ENCODE measurements at regions not wholly inside any gene's neighbourhood (a gene's known extent, or its start where the extent isn't known, plus 50 kb on each side); places are given as distances from the start of the nearest gene placed in this dataset.

DNA sequence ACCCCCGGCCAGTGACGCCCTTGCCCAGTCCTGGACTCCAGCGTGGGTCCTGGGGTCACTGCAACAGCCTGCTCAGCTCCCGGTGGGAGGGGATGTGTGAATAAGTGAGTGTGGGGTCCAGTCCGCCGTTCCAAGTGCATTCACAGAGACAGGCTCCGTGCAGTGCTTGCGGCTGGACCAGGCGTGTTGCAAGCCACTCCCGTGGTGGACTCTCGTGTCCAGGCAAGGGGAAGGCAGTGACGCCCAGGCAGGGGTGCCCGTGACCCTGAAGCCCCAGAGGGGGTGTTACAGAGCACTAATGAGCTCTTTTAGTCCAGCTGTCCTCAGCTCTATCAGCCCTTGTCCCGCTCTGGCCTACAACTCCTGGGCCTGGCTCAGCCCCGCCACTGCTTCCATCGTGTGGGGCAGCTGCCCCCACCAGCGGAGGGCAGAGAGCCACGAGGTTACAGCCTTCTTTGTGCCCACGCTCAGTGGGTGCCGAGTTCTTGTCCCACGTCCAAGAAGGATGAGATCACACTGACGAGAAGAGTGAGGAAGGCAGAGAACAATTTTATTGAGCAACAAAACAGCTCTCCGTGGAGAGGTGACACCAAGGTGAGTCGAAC is 1807.5 kb downstream of the LRRC4C start:
- no peaks in the 10 kb centered on the region for H3K4me1 ChIP-seq (ENCODE audit: insufficient read depth, low read length)

DNA sequence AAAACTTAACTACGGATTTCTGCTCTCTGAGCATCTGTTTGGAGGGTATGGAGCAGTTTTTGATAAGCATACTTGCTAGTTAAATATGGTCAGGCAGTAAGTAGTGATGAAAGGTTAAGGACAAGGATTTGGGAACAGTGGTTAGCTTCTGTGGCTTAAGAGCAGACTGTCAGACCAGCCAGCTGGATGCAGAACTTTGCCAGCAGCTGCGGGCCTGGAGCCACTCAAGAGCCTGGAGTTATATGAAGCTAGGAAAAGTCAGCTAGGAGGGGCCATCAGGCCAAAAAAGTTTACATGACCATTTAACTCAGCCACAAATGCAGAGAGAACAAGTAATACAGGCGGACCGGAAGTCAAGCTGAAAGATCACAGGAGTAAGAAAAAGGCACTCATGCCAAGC is 1817.7 kb downstream of the LRRC4C start:
- no peak for TF ChIP-seq EZH2 (IDR thresholded peaks at IDR 0.05; ENCODE audit: insufficient read depth, low read length)
- TF ChIP-seq, protein P1, sequence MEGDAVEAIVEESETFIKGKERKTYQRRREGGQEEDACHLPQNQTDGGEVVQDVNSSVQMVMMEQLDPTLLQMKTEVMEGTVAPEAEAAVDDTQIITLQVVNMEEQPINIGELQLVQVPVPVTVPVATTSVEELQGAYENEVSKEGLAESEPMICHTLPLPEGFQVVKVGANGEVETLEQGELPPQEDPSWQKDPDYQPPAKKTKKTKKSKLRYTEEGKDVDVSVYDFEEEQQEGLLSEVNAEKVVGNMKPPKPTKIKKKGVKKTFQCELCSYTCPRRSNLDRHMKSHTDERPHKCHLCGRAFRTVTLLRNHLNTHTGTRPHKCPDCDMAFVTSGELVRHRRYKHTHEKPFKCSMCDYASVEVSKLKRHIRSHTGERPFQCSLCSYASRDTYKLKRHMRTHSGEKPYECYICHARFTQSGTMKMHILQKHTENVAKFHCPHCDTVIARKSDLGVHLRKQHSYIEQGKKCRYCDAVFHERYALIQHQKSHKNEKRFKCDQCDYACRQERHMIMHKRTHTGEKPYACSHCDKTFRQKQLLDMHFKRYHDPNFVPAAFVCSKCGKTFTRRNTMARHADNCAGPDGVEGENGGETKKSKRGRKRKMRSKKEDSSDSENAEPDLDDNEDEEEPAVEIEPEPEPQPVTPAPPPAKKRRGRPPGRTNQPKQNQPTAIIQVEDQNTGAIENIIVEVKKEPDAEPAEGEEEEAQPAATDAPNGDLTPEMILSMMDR (IDR thresholded peaks at IDR 0.05; ENCODE audit: insufficient read depth, low read depth, low read length) = no peak
- FAIRE-seq = no peak
- no peaks in the 10 kb centered on the region for H4K20me1 ChIP-seq (ENCODE audit: insufficient read depth, low read length)

More for the DNA sequence above, 1807.5 kb downstream of the LRRC4C start:
- H4K20me1 ChIP-seq (ENCODE audit: insufficient read depth, low read length) = no peaks in the 10 kb centered on the region
- H3K9ac ChIP-seq (ENCODE audit: low read length) = no peak overlapping the region
- DNase-seq (ENCODE audit: low read depth) (no peak), FAIRE-seq (no peak)
- H3K9me3 Mint-ChIP-seq (ENCODE audit: unreplicated experiment) = no peaks in the 10 kb centered on the region
- H3K4me3 Mint-ChIP-seq (ENCODE audit: unreplicated experiment) = no peak overlapping the region
- TF ChIP-seq, protein P1 (IDR thresholded peaks at IDR 0.05; ENCODE audit: insufficient read depth, low read depth, low read length) = no peak
- no peak for TF ChIP-seq EZH2 (IDR thresholded peaks at IDR 0.05; ENCODE audit: insufficient read depth, low read length)
- H3K4me3 ChIP-seq (ENCODE audit: insufficient read depth, low read depth, low read length) = no peak overlapping the region
- no peaks in the 10 kb centered on the region for H3K27me3 ChIP-seq (ENCODE audit: insufficient read depth, low read length)
- H3K9me3 ChIP-seq (ENCODE audit: insufficient read depth, low read depth, low read length) = peaks cover 7% of the 10 kb centered on the region
- H3K27ac ChIP-seq (ENCODE audit: low read depth, low read length) = no peak overlapping the region
- H3K4me2 ChIP-seq (ENCODE audit: low read length) = no peak overlapping the region
- H3K36me3 ChIP-seq (ENCODE audit: insufficient read depth, low read length) = no peaks in the 10 kb centered on the region
- H3K27me3 Mint-ChIP-seq (ENCODE audit: low read depth, unreplicated experiment) = no peaks in the 10 kb centered on the region
- no peak overlapping the region for H3K27ac Mint-ChIP-seq (ENCODE audit: unreplicated experiment)
- H3K4me1 Mint-ChIP-seq (ENCODE audit: low read depth, unreplicated experiment) = no peaks in the 10 kb centered on the region
- H2AFZ ChIP-seq (ENCODE audit: low read depth, low read length) = no peak overlapping the region
- H3K36me3 Mint-ChIP-seq (ENCODE audit: low read depth, unreplicated experiment) = no peaks in the 10 kb centered on the region
- H3K79me2 ChIP-seq (ENCODE audit: insufficient read depth, low read length) = no peaks in the 10 kb centered on the region

DNA sequence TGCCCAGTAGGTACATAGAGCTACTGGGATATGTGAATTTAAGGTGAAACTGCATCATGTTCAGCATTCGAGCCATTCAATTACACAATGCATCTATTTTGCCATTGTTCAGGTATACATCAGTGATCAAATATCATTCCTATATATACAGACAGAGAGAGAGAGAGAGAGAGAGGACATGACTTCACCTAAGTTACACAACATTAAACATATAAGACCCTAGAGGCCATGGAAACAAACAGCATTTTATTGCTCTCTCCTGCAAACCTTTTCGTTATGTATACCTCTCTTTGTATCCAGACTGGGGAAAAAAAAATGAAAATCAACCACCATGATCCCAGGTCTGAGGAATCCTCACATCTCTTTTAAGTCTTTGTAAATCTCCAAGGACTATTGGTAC is 1829.1 kb downstream of the LRRC4C start:
- Mint-ChIP-seq H3K9me3 (ENCODE audit: unreplicated experiment) (peaks cover 2% of the 10 kb centered on the region), H3K27me3 (ENCODE audit: low read depth, unreplicated experiment) (no peaks in the 10 kb centered on the region), H3K4me3 (ENCODE audit: unreplicated experiment) (no peak overlapping the region), H3K4me1 (ENCODE audit: low read depth, unreplicated experiment) (no peaks in the 10 kb centered on the region), H3K27ac (ENCODE audit: unreplicated experiment) (no peak overlapping the region), H3K36me3 (ENCODE audit: low read depth, unreplicated experiment) (no peaks in the 10 kb centered on the region)
- no peaks in the 10 kb centered on the region for H4K20me1 ChIP-seq (ENCODE audit: insufficient read depth, low read length)
- H3K4me1 ChIP-seq (ENCODE audit: insufficient read depth, low read length) = no peaks in the 10 kb centered on the region
- H3K79me2 ChIP-seq (ENCODE audit: insufficient read depth, low read length) = no peaks in the 10 kb centered on the region
- TF ChIP-seq, protein P1 (IDR thresholded peaks at IDR 0.05; ENCODE audit: insufficient read depth, low read depth, low read length) = no peak
- TF ChIP-seq EZH2 (IDR thresholded peaks at IDR 0.05; ENCODE audit: insufficient read depth, low read length) = no peak
- H3K36me3 ChIP-seq (ENCODE audit: insufficient read depth, low read length) = no peaks in the 10 kb centered on the region
- H3K9me3 ChIP-seq (ENCODE audit: insufficient read depth, low read depth, low read length) = no peaks in the 10 kb centered on the region
- H3K9ac ChIP-seq (ENCODE audit: low read length) = no peak overlapping the region
- FAIRE-seq = no peak
- H2AFZ ChIP-seq (ENCODE audit: low read depth, low read length) = no peak overlapping the region
- H3K27ac ChIP-seq (ENCODE audit: low read depth, low read length) = no peak overlapping the region
- no peak overlapping the region for H3K4me2 ChIP-seq (ENCODE audit: low read length)
- DNase-seq (ENCODE audit: low read depth) = no peak
- no peak overlapping the region for H3K4me3 ChIP-seq (ENCODE audit: insufficient read depth, low read depth, low read length)
- no peaks in the 10 kb centered on the region for H3K27me3 ChIP-seq (ENCODE audit: insufficient read depth, low read length)

More for the DNA sequence above, 1817.7 kb downstream of the LRRC4C start:
- Histone ChIP-seq H3K79me2 (ENCODE audit: insufficient read depth, low read length) (no peaks in the 10 kb centered on the region), H3K9me3 (ENCODE audit: insufficient read depth, low read depth, low read length) (no peaks in the 10 kb centered on the region), H3K27ac (ENCODE audit: low read depth, low read length) (no peak overlapping the region), H3K4me2 (ENCODE audit: low read length) (no peak overlapping the region), H3K9ac (ENCODE audit: low read length) (no peak overlapping the region), H3K4me1 (ENCODE audit: insufficient read depth, low read length) (no peaks in the 10 kb centered on the region), H3K36me3 (ENCODE audit: insufficient read depth, low read length) (no peaks in the 10 kb centered on the region), H2AFZ (ENCODE audit: low read depth, low read length) (no peak overlapping the region), H3K4me3 (ENCODE audit: insufficient read depth, low read depth, low read length) (no peak overlapping the region), H3K27me3 (ENCODE audit: insufficient read depth, low read length) (no peaks in the 10 kb centered on the region)
- Mint-ChIP-seq H3K27me3 (ENCODE audit: low read depth, unreplicated experiment) (no peaks in the 10 kb centered on the region), H3K27ac (ENCODE audit: unreplicated experiment) (no peak overlapping the region), H3K4me1 (ENCODE audit: low read depth, unreplicated experiment) (no peaks in the 10 kb centered on the region), H3K9me3 (ENCODE audit: unreplicated experiment) (no peaks in the 10 kb centered on the region), H3K4me3 (ENCODE audit: unreplicated experiment) (no peak overlapping the region), H3K36me3 (ENCODE audit: low read depth, unreplicated experiment) (no peaks in the 10 kb centered on the region)
- no peak for DNase-seq (ENCODE audit: low read depth)
